ENCODE measurements at regions not wholly inside any gene's neighbourhood (a gene's known extent, or its start where the extent isn't known, plus 50 kb on each side); places are given as distances from the start of the nearest gene placed in this dataset.

DNA sequence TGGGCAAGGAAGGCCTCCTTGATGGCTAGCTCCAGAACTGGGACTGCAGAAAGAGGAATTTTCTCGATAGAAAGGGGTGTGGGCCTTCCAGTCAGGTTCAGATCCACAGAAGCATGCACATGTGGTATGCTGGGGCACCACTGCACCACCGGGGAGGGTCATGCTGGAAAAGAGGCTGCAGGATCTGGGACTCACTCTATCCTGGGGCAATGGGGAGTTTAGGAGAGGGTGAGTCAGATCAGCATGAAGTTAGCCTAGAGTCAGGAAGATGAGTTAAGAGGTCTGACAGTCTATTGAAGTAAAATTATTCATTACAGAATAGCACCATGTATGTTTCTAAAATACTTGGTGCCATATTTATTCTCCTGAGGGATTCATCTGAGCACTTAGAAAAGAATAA lies 130.2 kb upstream of the TOPAZ1 start:
- Histone ChIP-seq H3K9me3 (ENCODE audit: control insufficient read depth, low read length) (no peaks in the 10 kb centered on the region), H3K27me3 (ENCODE audit: control insufficient read depth in 1 of 2, insufficient read depth in 2 of 2, low read length in 1 of 2) (no peaks in the 10 kb centered on the region), H3K4me3 (ENCODE audit: low read length in 2 of 2) (no peak overlapping the region), H3K4me1 (ENCODE audit: control insufficient read depth in 1 of 2, insufficient read depth in 2 of 2, low read length in 2 of 2) (no peaks in the 10 kb centered on the region), H3K36me3 (ENCODE audit: control insufficient read depth in 1 of 2, insufficient read depth in 2 of 2, low read length in 1 of 2) (no peaks in the 10 kb centered on the region), H3K27ac (ENCODE audit: low read depth in 1 of 2, low read length in 2 of 2) (no peak overlapping the region)
- 93 to 96% methylated on average over 2 of the region's 2 CpGs for WGBS, 2 donors
- intact Hi-C loops (cut with DNase I): no loop called here
- DNase-seq: no peak
- ATAC-seq (ENCODE audit: low FRiP score): no peak

DNA sequence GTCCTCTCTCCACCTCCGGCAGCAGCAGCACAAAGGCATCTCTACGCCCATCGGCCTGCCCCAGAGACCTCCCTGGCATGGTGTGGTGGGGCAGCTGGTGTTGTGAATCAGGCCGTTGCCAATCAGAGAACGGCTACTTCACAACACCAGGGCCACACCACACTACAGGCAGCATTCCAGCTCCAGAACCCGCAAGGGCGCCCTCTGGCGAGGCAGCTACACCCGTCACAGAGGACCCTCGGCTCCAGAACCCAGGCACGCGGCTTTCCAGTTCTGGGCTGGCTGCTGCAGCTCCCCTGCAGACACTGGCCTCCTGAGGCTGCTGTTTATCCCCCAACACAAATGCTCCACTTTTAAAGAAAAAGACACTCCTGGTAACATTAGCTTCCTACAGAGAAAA lies 127.5 kb upstream of the TOPAZ1 start:
- H3K27ac ChIP-seq (ENCODE audit: low read depth in 1 of 2, low read length in 2 of 2): no peak overlapping the region
- no peaks in the 10 kb centered on the region for H3K9me3 ChIP-seq (ENCODE audit: control insufficient read depth, low read length)
- DNase-seq: peak; percentile 47 to 83
- intact Hi-C loops (cut with DNase I): no loop called here
- H3K36me3 ChIP-seq (ENCODE audit: control insufficient read depth in 1 of 2, insufficient read depth in 2 of 2, low read length in 1 of 2): no peaks in the 10 kb centered on the region
- H3K4me3 ChIP-seq (ENCODE audit: low read length in 2 of 2): no peak overlapping the region
- 67 to 75% methylated on average over 12 of the region's 12 CpGs for WGBS, 2 donors
- H3K27me3 ChIP-seq (ENCODE audit: control insufficient read depth in 1 of 2, insufficient read depth in 2 of 2, low read length in 1 of 2): no peaks in the 10 kb centered on the region
- H3K4me1 ChIP-seq (ENCODE audit: control insufficient read depth in 1 of 2, insufficient read depth in 2 of 2, low read length in 2 of 2): no peaks in the 10 kb centered on the region
- ATAC-seq (ENCODE audit: low FRiP score): no peak

DNA sequence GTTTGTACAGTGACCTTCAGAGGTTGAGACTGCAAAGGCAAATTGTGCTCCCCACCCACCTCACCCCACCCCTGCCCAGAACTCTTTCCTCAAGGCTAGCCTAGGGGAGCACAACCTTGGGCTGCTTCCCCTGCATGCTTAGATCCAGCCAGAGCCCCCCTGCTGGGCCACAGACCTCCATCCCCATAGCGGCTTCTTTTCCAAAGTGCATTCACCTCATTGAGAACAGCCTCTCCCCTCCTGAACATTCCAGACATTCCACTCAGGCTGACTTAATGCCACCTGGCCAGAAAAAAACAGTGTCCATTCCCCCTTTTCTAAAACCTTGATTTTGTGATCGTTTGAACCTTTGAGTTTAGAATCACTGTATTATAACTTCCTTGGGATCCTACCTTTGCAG lies 124.4 kb upstream of the TOPAZ1 start:
- intact Hi-C loops (cut with DNase I): no loop called here
- H3K27ac ChIP-seq (ENCODE audit: low read depth in 1 of 2, low read length in 2 of 2): no peak overlapping the region
- no peak overlapping the region for H3K4me3 ChIP-seq (ENCODE audit: low read length in 2 of 2)
- no peaks in the 10 kb centered on the region for H3K27me3 ChIP-seq (ENCODE audit: control insufficient read depth in 1 of 2, insufficient read depth in 2 of 2, low read length in 1 of 2)
- no peak for ATAC-seq (ENCODE audit: low FRiP score)
- no peaks in the 10 kb centered on the region for H3K9me3 ChIP-seq (ENCODE audit: control insufficient read depth, low read length)
- no peak for DNase-seq
- WGBS, 2 donors: 81 to 86% methylated on average over 2 of the region's 2 CpGs
- H3K4me1 ChIP-seq (ENCODE audit: control insufficient read depth in 1 of 2, insufficient read depth in 2 of 2, low read length in 2 of 2): no peaks in the 10 kb centered on the region
- H3K36me3 ChIP-seq (ENCODE audit: control insufficient read depth in 1 of 2, insufficient read depth in 2 of 2, low read length in 1 of 2): no peaks in the 10 kb centered on the region

DNA sequence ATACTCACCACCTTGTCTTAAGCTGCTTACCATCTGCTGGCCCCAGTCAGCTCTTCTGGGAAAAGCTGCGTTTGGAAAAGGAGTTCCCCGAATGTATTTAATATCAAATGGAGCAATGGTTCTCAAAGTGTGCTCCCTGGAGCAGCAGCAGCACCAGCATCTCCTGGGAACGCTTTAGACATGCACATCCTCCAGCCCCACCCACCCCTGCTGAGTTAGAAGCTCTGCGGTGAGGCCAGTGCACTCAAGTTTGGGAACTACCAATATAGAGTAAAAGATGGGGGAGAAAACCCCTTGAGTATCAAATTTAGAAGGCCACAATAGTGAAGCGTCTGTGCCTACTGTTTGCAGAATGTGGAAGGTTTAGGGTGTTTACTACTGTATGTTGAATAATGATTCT lies 124.0 kb upstream of the TOPAZ1 start:
- Histone ChIP-seq H3K27me3 (ENCODE audit: control insufficient read depth in 1 of 2, insufficient read depth in 2 of 2, low read length in 1 of 2) (no peaks in the 10 kb centered on the region), H3K4me3 (ENCODE audit: low read length in 2 of 2) (no peak overlapping the region), H3K9me3 (ENCODE audit: control insufficient read depth, low read length) (no peaks in the 10 kb centered on the region), H3K36me3 (ENCODE audit: control insufficient read depth in 1 of 2, insufficient read depth in 2 of 2, low read length in 1 of 2) (no peaks in the 10 kb centered on the region), H3K27ac (ENCODE audit: low read depth in 1 of 2, low read length in 2 of 2) (no peak overlapping the region), H3K4me1 (ENCODE audit: control insufficient read depth in 1 of 2, insufficient read depth in 2 of 2, low read length in 2 of 2) (no peaks in the 10 kb centered on the region)
- DNase-seq (no peak), ATAC-seq (ENCODE audit: low FRiP score) (no peak)
- WGBS, 2 donors: 91 to 92% methylated on average over 5 of the region's 5 CpGs
- intact Hi-C loops (cut with DNase I): no loop called here

DNA sequence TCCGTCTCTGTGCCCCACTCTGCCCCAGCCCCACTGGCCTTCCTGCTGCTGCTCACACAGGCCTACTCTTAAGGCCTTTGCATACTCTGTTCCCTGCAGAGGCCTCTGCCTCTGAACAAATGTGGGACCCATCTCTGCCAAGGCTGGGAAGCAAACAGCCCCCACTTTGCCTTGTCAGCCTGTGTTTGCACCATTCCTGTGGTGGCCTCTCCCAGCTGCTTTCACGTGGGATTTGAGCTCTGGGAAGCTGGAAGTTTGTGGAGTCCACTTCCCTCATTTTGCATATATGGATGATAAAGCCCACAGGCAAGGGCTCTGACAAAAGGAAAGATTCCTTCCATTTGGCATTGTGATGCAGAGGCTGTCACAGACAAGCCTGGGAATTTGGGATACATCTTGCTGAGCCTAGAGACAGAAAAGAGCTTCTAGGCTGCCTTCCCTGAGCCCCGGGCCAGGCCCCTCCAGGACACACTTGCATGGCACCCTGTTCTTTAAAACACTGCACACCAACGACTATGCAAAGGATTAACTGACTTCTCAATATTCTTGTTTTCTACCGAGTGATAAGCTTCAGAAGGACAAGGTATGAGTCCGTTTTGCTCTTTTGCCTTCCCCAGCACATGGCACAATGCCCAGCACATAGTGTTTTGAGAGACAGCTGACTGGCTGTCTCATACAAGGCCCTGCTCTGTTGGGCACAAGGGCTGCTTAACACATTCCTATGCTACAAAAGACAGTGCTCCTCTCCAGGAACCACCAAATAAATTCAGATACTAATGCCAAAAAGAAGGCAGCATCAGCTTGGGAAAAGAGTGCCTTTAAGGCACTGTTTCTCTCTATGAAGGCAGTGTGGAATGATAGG lies 120.7 kb upstream of the TOPAZ1 start:
- Histone ChIP-seq H3K27ac (ENCODE audit: low read depth in 1 of 2, low read length in 2 of 2) (no peak overlapping the region), H3K36me3 (ENCODE audit: control insufficient read depth in 1 of 2, insufficient read depth in 2 of 2, low read length in 1 of 2) (no peaks in the 10 kb centered on the region), H3K27me3 (ENCODE audit: control insufficient read depth in 1 of 2, insufficient read depth in 2 of 2, low read length in 1 of 2) (no peaks in the 10 kb centered on the region), H3K4me1 (ENCODE audit: control insufficient read depth in 1 of 2, insufficient read depth in 2 of 2, low read length in 2 of 2) (no peaks in the 10 kb centered on the region), H3K4me3 (ENCODE audit: low read length in 2 of 2) (no peak overlapping the region), H3K9me3 (ENCODE audit: control insufficient read depth, low read length) (no peaks in the 10 kb centered on the region)
- DNase-seq (no peak), ATAC-seq (ENCODE audit: low FRiP score) (no peak)
- intact Hi-C loops (cut with DNase I): no loop called here
- 52 to 55% methylated on average over 6 of the region's 6 CpGs for WGBS, 2 donors

DNA sequence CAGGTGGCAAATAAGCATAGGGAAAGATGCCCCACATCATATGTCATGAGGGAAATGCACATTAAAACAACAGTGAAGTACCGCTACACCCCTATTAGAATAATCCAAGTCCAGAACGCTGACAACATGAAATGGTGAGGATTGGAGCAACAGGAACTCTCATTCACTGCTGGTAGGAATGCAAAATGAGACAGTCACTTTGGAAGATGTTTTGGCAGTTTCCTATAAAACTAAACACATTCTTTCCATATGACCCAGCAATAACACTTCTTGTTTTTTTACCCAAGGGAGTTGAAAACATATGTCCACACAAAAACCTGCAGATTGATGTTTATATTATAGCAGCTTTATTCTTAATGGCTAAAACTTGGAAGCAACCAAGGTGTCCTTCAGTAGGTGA lies 116.4 kb upstream of the TOPAZ1 start:
- no peak for ATAC-seq (ENCODE audit: low FRiP score)
- intact Hi-C loops (cut with DNase I): no loop called here
- no peaks in the 10 kb centered on the region for H3K4me1 ChIP-seq (ENCODE audit: control insufficient read depth in 1 of 2, insufficient read depth in 2 of 2, low read length in 2 of 2)
- DNase-seq: no peak
- H3K27ac ChIP-seq (ENCODE audit: low read depth in 1 of 2, low read length in 2 of 2): no peak overlapping the region
- no peaks in the 10 kb centered on the region for H3K36me3 ChIP-seq (ENCODE audit: control insufficient read depth in 1 of 2, insufficient read depth in 2 of 2, low read length in 1 of 2)
- H3K4me3 ChIP-seq (ENCODE audit: low read length in 2 of 2): no peak overlapping the region
- H3K27me3 ChIP-seq (ENCODE audit: control insufficient read depth in 1 of 2, insufficient read depth in 2 of 2, low read length in 1 of 2): no peaks in the 10 kb centered on the region
- H3K9me3 ChIP-seq (ENCODE audit: control insufficient read depth, low read length): no peaks in the 10 kb centered on the region
- 93 to 95% methylated on average over 2 of the region's 2 CpGs for WGBS, 2 donors

DNA sequence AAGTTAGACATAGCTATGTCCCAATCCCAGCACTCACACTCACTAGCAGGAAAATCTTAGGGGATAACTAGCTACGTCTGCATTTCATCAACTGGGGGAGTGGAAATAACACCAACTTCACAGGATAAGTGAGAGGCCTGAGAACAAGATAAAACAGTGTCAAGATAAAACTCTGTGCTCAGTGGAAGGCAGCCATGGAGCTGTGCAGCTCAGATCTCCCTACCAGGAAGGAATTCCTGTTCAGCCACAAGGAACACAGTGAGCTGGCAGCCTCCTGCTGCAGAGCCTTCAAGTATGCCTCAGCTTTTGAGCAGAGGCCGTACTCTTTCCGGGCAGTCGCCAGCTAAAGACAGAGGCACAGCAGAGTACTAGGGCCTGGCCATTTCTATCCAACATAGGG lies 115.8 kb upstream of the TOPAZ1 start:
- DNase-seq: no peak
- Histone ChIP-seq H3K4me3 (ENCODE audit: low read length in 2 of 2) (no peak overlapping the region), H3K9me3 (ENCODE audit: control insufficient read depth, low read length) (no peaks in the 10 kb centered on the region), H3K4me1 (ENCODE audit: control insufficient read depth in 1 of 2, insufficient read depth in 2 of 2, low read length in 2 of 2) (no peaks in the 10 kb centered on the region), H3K27me3 (ENCODE audit: control insufficient read depth in 1 of 2, insufficient read depth in 2 of 2, low read length in 1 of 2) (no peaks in the 10 kb centered on the region), H3K36me3 (ENCODE audit: control insufficient read depth in 1 of 2, insufficient read depth in 2 of 2, low read length in 1 of 2) (no peaks in the 10 kb centered on the region), H3K27ac (ENCODE audit: low read depth in 1 of 2, low read length in 2 of 2) (no peak overlapping the region)
- intact Hi-C loops (cut with DNase I): no loop called here
- ATAC-seq (ENCODE audit: low FRiP score): no peak
- WGBS, 2 donors: 33 to 37% methylated on average over 4 of the region's 4 CpGs

DNA sequence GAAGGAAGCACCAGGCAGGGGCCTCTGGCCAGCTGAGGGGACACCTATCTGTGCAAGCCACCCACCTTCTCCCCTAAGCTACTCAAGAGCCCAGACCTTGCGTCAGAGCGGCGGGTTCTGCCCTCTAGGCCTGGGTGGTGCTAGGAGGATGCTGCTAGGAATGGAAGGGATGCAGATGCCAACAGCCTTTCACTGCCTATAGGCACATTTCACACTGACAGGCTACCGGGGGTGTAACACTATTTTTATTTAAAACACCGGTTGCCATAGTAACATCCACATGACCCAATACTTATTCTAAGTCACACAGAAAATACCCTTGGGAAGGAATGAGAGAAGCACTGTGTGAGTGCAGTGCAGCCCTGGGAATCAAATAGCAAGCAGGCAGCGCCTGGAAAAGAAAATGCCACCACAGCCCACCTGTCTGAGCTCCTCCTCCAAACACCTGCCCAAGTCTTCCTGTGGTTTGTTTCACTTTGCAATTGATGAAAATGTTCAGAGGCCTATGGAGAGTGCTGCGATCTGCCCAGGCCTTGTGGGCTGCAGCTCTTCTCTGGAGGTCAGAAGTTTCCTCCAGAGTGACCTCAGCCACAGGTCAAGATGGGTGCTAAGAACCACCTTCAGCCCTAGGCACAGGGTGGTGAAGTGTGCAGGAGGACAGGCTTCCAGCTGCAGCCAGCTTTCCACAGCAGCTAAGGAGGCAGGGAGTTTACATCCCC lies 113.5 kb upstream of the TOPAZ1 start:
- DNase-seq (no peak), ATAC-seq (ENCODE audit: low FRiP score) (no peak)
- intact Hi-C loops (cut with DNase I): no loop called here
- H3K27ac ChIP-seq (ENCODE audit: low read depth in 1 of 2, low read length in 2 of 2): no peak overlapping the region
- no peaks in the 10 kb centered on the region for H3K27me3 ChIP-seq (ENCODE audit: control insufficient read depth in 1 of 2, insufficient read depth in 2 of 2, low read length in 1 of 2)
- H3K36me3 ChIP-seq (ENCODE audit: control insufficient read depth in 1 of 2, insufficient read depth in 2 of 2, low read length in 1 of 2): no peaks in the 10 kb centered on the region
- no peaks in the 10 kb centered on the region for H3K4me1 ChIP-seq (ENCODE audit: control insufficient read depth in 1 of 2, insufficient read depth in 2 of 2, low read length in 2 of 2)
- no peak overlapping the region for H3K4me3 ChIP-seq (ENCODE audit: low read length in 2 of 2)
- H3K9me3 ChIP-seq (ENCODE audit: control insufficient read depth, low read length): no peaks in the 10 kb centered on the region
- 73 to 75% methylated on average over 7 of the region's 7 CpGs for WGBS, 2 donors

DNA sequence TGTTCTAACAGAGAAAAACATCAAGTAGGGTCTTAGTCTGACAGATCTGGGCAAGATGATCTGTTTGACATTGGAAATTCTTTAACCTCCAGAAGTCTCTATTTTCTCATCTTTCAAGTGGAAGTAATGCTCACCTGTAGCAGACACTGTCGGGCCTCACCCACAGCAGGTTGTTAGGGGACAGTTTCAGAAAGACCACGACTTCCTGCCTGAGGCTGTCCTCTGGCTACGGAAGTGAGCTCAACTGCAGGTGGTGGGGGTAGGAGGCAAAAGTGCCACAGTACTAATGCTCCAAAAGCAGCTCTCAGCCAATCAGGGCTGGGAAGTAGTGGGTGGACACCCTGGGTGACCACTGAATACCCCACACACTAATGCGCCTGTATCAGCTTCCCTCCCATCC lies 111.4 kb upstream of the TOPAZ1 start:
- no peaks in the 10 kb centered on the region for H3K9me3 ChIP-seq (ENCODE audit: control insufficient read depth, low read length)
- H3K27me3 ChIP-seq (ENCODE audit: control insufficient read depth in 1 of 2, insufficient read depth in 2 of 2, low read length in 1 of 2): no peaks in the 10 kb centered on the region
- no peak overlapping the region for H3K4me3 ChIP-seq (ENCODE audit: low read length in 2 of 2)
- H3K36me3 ChIP-seq (ENCODE audit: control insufficient read depth in 1 of 2, insufficient read depth in 2 of 2, low read length in 1 of 2): no peaks in the 10 kb centered on the region
- intact Hi-C loops (cut with DNase I): no loop called here
- H3K27ac ChIP-seq (ENCODE audit: low read depth in 1 of 2, low read length in 2 of 2): no peak overlapping the region
- H3K4me1 ChIP-seq (ENCODE audit: control insufficient read depth in 1 of 2, insufficient read depth in 2 of 2, low read length in 2 of 2): no peaks in the 10 kb centered on the region
- ATAC-seq (ENCODE audit: low FRiP score) (no peak), DNase-seq (no peak)
- 87 to 89% methylated on average over 4 of the region's 4 CpGs for WGBS, 2 donors
